Fibroblast of peridontal ligament (primary cell): ENCODE measurements at regions not wholly inside any gene's neighbourhood (a gene's known extent, or its start where the extent isn't known, plus 50 kb on each side); places are given as distances from the start of the nearest gene placed in this dataset.
"Not testable (repeated sequence)": the region's sequence is repeated elsewhere in the genome, so short reads cannot be mapped to it uniquely, and the experiment has no call there.

ENCODE experiments used
- DNase-seq: peaks from one replicate; pipeline ENCODE4 v3.0.0-alpha.2; 2010; ENCODE audit errors: extremely low read depth

DNA sequence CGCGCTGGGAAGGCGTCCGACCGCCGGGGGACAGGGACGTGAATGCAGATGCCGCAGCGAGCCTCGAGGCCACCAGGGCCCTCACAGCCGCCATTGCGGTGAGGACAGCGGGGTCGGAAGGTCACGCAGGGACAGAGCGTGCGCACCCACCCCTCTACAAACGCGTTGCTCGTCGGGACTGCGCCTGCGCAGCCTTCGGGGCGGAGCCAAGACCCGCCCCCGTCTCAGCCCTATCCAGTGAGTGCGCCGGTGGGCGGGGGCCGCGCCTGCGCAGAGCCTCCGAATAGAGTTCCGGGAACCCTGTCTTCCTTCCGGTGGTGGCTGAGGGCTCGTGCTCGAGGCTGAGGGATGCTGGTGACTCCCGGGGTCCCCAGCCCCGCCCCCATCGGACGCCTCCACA lies 5393.1 kb upstream of the TPTE start:
- peak; percentile 74 for DNase-seq

GRCh38 chr21:5133824-5134223 lies 5387.6 kb upstream of the TPTE start:
- not testable (repeated sequence) for DNase-seq

DNA sequence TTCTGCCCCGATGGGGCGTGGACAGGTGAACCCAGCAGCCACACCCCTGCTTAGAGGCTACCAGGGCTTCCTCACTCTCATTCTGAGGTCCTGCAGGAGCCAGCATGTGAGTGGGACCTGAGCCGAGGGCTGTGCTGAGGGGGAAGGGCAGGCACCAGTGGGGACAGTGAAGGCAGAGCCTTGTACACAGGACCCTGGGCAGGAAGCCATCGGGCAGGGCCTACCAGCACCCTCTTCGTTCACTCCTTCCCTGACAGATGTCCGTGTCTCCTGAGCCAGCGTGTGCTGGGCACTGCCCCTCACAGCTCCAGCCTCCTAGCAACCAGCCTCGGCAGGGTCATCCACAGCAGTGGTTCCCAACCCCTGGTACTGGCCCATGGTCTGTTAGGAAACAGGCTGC lies 5385.0 kb upstream of the TPTE start:
- not testable (repeated sequence) for DNase-seq

DNA sequence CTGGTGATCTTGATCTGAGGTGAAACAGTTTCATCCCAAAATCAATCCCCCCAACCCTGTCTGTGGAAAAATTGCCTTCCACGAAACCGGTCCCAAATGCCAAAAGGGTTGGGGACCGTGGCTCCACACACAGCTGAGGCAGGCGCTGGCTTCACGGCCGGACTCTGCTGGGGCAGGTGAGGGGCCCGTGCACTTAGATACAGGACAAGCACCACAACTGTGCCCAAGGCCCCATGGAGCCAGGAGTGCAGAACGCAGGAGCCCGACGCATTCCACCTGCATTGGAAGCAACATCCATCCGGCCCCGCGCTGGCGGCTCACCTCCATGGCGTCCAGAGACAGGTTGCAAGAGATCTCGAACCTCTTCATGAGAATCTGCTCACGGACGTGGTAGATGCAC lies 5384.4 kb upstream of the TPTE start:
- DNase-seq = not testable (repeated sequence)

- DNase-seq = not testable (repeated sequence)
Measured at GRCh38 chr21:5138687-5139086, 5382.7 kb upstream of the TPTE start.

DNA sequence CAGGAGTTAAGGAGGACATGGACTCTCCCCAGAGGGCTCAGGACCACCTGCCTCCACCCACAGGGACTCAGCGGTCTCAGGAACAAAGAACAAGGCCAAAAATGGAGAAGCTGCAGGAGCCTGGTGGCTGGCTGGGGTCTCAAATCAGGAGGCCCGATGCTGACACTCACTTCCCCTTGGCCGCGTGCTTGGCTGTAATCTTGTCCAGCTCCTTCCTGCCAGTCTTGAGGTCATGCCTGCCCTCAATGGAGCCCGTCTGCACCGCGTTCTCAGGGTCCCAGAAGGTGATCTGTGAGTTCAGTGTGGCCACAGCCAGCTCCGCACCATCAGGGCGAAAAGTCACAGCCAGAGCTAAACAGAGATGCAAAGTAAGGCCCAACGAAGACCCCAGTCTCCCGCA lies 5381.9 kb upstream of the TPTE start:
- not testable (repeated sequence) for DNase-seq

- DNase-seq = not testable (repeated sequence)
Measured at GRCh38 chr21:5143011-5143410, 5378.4 kb upstream of the TPTE start.

DNA sequence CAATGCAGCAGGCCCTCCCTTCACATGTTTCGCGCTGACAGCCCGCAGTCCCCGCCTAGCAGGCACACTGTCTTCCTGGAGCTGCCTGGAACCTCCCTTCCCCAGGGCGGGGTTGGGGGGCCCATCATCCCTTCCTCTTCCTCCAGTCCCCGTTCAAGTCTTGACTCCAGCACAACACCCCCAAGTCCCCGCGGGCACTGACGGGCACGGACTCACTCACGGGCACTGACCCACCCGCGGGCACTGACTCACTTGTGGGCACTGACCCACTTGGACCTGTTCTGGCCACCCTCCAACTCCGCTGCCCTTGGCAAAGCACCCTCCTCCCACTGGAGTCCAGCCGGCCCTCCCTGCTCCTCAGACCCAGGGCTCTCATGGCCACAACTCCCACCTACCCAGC lies 5376.7 kb upstream of the TPTE start:
- not testable (repeated sequence) for DNase-seq

GRCh38 chr21:5147685-5148084 lies 5373.7 kb upstream of the TPTE start:
- DNase-seq = not testable (repeated sequence)

DNA sequence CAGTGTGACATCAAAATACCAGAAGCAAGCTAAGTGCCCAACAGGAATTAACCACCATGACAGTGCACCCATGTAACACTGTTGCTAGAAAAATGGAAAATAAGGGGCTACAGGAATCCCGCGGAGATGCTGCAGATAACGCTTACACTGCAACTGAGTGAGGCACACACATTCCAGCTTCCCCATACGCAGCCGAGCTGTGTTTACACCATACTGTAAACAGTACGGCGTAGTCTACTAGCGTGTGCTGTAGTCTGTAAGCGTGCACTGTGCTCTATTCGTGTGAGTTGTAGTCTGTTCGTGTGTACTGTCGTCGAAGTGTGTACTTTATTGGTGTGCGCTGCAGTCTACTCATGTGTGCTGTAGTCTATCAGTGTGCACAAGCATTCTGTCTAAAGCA lies 5372.2 kb upstream of the TPTE start:
- not testable (repeated sequence) for DNase-seq

GRCh38 chr21:5153842-5154640 lies 5367.3 kb upstream of the TPTE start:
- DNase-seq = not testable (repeated sequence)

- peak; percentile 69 for DNase-seq
Measured at GRCh38 chr21:5154641-5154982, 5366.8 kb upstream of the TPTE start.

- not testable (repeated sequence) for DNase-seq
Measured at GRCh38 chr21:5162693-5163574, 5358.4 kb upstream of the TPTE start.

- DNase-seq = not testable (repeated sequence)
Measured at GRCh38 chr21:5165829-5166228, 5355.6 kb upstream of the TPTE start.
